HG02642 (cell line): ENCODE measurements at regions not wholly inside any gene's neighbourhood (a gene's known extent, or its start where the extent isn't known, plus 50 kb on each side); places are given as distances from the start of the nearest gene placed in this dataset.
"Not testable (repeated sequence)": the region's sequence is repeated elsewhere in the genome, so short reads cannot be mapped to it uniquely, and the experiment has no call there.

Experiments
- ATAC-seq: cut with Tn5 transposase; IDR thresholded peaks from one replicate; pipeline ENCODE4 v1.9.1; 2021; ENCODE audit warnings: mild to moderate bottlenecking; ENCODE audit not compliant: unreplicated experiment, poor library complexity

DNA sequence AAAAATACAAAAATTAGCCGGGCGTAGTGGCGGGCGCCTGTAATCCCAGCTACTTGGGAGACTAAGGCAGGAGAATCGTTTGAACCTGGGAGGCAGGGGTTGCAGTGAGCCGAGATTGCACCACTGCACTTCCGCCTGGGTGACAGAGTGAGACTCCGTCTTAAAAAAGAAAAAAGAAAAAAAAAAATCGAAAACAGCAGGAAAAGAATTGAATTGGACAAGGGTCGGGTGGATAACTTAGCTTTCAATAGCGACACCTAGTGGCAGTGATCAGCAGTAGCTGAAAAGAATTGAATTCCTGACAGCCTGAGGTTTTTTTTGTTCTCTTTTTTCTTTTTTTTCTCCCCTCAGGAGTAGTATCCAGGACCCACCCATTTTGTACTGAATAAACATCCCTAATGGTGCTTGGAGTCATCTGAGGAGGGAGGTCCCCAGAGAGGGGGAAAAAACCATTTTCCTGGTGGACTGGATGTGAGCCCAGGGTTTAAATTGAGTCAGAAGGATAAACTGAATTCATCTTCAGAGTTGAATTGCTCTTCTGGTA lies 55.1 kb downstream of the CYCS start:
- no peak for ATAC-seq

DNA sequence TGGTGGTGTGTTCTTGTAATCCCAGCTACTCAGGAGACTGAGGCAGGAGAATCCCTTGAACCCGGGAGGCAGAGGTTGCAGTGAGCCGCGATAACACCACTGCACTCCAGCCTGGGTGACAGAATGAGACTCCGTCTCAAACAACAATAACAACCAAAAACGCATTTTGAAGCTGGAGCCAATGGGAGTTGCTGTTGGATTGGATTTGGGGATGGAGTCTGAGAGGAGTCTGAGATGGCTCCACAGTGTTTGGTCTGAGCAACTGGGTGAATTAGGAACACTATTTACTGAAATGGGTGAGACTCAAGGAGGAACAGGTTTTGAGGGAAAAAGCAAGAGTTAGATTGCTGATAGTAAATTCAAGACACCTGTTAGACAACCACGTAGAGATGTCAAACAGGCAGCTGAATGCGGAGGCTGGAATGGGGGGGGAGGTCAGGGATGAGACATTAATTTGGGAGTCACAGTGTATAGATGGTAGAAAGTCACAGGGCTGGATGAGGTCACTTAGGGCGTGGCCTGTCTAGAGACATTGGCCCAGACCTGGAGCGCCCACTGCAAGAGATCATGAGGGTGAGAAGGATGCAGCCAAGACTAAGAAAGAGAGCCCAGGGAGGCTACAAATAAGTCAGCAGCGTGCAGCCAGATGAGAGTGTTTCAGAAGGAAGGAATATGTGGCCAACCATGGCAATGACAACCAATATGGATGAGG lies 56.4 kb downstream of the CYCS start:
- no peak for ATAC-seq

DNA sequence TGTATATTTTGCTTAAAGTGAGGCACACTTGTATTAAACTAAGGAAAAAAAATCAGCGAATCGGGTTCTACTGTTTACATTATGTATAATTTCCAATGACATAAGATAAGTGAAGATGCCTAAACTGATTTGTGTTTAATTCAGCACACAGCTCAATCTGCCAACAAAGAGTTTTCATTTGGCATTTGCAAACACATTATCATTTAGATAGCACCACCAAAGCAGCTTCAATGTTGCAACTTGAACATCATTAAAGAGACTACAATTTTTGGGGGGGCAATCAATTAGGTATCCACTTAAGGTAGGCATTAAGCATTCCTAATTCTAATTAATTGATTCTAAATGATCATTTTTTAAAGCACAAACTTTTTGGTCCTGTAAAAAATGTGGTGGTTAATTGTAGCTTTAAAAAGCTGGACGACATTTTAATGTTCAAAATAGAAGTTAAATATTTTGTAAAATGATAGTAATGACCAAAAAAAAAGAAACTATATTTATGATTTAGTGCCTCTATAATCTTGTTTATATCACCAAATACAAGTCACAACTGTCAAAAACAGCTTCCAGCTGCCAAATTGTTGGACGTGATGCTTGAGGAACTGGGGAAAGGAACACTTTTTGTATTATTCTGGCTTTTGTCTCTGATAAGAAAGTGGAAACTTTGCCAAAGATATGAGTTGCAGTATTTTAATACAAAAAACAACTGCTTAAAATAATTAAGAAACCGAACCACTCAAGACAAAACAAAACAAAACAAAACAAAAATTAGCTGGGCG lies 57.1 kb downstream of the CYCS start:
- no peak for ATAC-seq

DNA sequence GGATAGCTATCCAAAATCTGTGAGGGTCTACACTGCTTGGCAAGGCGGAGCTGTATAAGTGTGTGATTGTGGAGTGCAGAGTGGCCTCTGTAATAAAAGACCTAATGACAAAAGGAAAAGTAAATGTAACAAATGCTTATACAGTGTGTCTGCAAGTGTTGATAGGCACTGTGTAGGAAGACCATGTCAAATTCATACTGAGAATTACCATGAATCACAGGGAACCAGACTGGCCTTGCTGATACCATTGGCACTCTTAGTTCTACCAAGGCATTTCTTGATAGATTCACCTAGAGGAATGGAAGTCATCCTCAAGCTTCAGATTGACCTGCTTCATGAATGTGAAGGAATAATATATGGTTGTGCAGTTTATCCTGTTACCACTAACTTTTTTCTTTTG lies 58.8 kb downstream of the CYCS start:
- no peak for ATAC-seq

DNA sequence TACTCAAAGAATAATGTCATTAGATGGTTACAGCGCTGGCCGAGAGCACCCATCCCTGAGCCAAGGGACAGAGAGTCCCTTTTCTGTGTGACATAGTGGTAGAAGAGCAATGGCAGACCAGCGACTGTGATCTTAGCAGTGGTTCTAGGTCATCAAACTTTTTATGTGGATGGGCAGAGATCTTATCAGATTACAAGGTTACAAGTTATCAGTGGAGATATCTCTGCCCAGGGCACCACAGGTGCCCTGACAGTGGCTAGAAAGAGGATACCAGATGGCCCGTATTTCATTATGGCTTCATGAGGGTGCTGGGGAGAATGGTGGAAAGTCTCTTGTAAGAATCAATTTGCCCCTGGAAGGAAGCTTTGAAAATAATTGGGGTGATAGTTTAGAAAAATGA lies 62.7 kb downstream of the CYCS start:
- ATAC-seq = no peak

DNA sequence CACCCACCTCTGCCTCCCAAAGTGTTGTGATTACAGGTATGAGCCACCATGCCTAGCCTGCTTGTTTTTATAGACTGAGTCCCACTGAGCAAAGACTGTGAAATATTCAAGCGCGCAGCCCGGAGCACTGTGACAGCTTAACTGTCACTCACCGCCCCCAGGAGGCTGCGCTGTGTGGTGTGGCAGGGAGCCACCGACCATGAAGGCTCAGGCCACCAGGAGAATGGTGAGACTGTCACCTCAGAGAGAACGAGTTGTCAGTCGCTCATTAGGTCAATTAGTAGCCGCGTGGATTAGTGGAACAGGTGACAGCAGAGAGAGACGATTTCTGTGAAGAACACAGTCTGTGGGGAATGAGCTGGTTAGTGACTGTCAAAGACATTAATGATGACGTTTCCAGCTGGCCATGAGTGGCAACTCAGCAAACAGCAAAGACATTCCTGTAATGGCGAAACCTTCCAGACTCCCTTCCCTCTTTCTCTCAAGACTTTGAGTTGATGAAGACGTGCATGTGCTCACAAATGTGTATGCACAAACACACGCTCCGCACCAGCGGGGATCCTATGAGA lies 64.5 kb downstream of the CYCS start:
- ATAC-seq = no peak

DNA sequence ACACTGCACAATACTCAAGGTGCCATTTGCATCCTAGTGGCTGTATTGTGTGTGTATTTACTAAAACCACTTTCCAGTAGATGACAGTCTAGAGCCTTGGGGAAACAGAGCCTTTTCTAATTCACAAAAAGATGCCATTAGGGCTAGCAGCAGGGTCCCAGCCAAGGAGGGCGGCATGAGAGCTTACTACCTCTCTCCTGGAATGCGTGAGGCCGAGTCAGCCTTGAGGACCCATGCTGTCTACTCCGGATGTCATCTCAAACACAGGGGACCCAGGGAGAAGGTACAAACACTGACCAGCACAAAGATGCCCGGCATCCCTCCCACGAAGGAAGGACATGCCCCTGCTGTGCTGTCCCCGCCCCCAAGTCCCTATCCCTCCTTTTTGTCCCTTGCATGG lies 65.5 kb downstream of the CYCS start:
- ATAC-seq = no peak

DNA sequence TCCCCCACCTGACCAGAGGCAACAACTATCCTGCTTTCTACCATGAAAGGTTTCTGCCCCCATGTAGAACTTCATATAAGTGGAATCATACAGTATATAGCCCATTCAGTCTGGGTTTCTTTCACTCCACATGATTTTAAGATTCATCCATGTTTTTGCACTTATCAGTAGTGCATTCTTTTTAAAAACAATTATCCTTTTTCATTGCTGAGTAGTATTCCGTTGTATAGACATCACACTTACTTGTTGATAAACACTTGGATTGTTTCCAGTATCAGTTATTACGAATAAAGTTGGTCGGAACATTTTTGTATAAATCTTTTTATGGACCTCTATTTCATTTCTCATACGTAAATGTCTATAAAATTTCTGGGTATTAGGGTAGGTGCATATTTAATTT lies 68.7 kb downstream of the CYCS start:
- no peak for ATAC-seq

DNA sequence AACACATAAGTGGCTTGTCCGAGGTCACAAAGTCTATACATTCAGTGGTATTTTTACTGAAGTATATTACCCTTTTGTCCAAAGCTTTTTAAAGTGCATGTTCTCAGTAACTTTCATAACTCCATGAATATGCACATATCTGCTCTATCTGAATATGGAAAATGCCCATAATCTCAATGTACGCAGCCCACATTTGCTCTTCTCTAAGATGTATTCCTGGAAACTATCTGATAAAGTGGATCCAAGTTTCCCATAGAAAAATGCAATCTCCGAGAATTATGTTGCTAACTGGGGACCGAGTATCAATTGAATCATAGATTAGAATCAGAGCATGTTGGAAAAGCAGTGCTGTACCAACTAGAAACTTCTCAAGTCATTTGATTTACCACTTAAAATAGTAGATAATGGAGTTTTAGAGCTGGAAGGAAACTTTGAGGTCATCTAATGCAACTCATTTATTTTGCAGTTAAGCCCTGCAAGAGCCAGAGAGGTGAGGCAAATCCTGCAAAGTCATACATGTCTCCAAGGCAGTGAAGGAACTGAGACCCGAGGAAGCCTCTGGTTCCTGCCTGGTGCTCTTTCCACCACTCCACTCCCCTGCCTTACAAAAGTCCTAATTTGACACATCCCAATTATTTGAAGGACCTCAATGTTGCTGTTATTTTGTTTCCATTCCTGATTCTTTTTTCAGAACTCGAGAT lies 69.4 kb downstream of the CYCS start:
- ATAC-seq = no peak

DNA sequence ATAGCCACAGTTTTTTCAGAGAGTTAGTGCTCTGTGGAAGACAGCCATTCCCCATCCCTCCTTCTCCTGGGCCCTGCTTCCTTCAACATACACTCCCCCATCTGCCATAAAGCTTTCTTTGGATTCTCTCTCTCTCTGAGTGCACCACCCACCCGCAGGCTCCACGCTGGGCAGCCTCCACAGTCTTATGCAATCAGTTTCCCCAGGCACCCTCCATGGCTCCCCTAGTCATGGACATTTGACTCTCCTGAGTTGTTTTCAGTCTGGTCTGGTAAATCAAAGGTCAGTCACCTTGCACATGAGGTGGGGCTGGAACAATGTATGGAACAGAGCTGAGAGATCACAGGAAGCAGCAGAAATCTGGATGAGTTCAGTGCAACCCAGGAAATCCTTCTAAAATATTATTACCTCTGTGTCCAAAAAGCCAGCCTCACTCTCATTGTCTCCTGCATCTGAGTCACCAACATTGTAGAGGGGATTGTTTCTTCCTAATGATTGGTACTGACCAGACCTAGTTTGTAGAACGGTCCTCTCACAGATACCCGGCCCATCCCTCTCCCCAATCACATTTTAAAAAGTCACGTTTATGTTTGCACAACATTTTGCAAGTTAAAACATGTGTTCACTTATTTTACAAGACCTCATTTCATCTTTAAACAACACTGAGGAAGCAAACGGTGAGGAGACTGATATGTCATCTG lies 70.1 kb downstream of the CYCS start:
- no peak for ATAC-seq

DNA sequence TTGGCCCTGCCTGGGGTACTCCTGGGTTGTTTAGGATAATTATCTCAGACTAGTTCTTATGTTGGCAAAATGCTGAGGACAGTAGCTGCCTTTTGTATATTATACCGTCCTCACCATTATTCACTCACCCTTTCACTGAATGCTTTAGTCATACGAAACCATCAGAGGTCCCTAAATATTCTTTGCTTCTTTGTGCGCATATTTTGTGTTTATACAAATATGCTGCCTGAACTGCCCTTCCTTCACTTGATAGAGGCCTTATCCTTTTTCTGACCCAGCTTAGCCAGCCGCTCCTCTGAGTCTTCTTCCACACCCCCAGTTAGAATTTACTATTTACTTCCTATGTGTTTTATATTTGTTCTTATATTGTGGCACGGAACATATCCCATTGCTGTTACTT lies 70.2 kb upstream of the OSBPL3 start:
- no peak for ATAC-seq

DNA sequence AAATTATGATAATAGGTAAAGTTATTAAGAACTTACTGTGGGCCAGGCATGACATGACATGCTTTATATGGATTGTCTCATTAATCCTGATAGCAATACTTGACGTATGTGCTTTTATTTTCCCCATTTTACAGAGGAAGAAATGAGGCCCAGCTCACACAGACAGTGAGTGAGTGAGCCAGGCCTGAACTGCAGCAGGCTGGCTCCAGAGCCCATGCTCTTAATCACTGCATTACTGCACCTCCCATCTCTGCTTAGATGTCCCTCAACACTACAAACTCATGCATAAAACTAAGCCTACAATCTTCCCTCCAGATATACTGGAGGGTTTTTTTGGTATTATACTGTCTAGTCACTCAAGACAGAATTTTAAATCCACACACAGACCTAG lies 68.5 kb upstream of the OSBPL3 start:
- no peak for ATAC-seq

DNA sequence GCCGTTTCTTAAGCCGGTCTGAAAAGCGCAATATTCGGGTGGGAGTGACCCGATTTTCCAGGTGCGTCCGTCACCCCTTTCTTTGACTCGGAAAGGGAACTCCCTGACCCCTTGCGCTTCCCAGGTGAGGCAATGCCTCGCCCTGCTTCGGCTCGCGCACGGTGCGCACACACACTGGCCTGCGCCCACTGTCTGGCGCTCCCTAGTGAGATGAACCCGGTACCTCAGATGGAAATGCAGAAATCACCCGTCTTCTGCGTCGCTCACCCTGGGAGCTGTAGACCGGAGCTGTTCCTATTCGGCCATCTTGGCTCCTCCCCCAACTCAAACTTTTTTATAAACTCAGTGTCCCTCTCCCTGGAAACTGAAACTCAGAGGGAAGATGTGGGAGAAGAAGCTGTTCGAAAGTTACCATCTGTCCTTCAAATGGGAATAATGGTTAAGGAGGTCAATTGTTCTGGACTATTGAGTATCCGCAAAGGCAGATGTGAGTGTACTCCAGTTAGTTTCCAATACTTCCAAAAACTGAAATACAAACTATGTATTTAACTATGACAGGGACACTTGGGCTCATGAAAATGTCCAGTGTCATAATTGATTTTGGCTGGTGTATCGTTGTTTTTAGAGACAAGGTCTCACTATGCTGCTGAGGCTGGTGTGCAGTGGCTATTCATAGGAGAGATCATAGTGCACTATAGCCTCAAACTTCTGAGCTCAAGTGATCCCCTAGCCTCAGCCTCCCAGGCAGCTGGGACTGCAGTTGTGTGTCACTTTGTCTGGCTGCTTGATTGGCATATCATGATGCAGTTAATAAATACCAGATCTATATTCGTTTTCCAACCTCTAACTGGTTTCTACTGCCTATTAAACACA lies 67.8 kb upstream of the OSBPL3 start:
- ATAC-seq = not testable (repeated sequence)

DNA sequence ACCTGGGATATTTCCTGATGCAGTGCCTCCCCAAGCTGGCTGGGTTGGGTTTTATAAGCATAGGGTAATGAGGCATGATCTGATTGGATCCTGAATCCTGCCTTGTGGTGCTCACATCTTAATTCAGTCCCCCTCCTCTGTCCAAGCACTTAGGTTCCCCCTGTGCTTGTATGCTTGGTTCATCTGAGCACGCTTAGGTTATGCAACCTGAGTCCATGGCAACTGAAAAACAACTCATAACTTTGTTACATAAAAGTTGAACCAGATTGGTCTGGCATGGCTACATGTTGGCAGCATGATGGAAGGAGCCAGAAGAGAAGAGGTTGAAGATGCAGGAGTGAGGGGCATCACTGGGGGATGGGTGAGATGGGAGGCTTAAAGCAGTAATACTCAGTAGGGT lies 57.3 kb upstream of the OSBPL3 start:
- ATAC-seq = no peak

DNA sequence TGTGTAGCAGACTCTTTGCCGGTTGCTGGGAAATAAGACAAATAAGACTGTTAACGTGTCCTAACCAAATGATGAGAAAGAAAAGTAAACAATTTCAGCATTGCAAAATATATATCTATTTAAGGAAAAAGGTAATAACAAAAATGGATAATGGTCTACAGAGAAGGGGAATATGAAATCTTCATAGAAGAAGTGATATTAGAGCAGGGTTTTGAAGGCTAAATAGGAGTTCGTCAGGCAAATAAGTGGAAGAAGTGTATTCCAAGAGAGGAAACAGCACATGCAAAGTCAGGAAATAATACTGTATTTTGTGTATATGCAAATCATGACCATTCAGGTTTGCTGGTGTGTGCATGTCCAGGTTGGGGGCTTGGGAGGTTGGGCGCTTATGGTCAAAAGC lies 55.3 kb upstream of the OSBPL3 start:
- ATAC-seq = no peak

DNA sequence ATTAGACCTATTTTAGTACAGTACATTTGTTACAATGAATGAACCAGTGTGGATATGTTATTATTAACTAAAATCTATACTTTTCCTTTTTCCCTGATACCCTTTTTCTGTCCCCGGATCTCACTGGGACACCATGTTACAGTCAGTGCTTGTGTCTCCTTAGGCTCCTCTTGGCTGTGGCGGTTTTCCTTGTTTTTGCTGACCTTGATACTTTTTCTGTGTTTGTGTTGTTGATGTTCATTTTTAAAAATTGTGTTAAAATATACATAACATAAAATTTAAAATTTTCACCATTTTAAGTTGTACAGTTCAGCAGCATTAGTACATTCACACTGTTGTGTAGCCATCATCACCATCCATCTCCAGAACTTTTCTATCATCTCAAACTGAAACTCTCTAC lies 54.2 kb upstream of the OSBPL3 start:
- no peak for ATAC-seq

DNA sequence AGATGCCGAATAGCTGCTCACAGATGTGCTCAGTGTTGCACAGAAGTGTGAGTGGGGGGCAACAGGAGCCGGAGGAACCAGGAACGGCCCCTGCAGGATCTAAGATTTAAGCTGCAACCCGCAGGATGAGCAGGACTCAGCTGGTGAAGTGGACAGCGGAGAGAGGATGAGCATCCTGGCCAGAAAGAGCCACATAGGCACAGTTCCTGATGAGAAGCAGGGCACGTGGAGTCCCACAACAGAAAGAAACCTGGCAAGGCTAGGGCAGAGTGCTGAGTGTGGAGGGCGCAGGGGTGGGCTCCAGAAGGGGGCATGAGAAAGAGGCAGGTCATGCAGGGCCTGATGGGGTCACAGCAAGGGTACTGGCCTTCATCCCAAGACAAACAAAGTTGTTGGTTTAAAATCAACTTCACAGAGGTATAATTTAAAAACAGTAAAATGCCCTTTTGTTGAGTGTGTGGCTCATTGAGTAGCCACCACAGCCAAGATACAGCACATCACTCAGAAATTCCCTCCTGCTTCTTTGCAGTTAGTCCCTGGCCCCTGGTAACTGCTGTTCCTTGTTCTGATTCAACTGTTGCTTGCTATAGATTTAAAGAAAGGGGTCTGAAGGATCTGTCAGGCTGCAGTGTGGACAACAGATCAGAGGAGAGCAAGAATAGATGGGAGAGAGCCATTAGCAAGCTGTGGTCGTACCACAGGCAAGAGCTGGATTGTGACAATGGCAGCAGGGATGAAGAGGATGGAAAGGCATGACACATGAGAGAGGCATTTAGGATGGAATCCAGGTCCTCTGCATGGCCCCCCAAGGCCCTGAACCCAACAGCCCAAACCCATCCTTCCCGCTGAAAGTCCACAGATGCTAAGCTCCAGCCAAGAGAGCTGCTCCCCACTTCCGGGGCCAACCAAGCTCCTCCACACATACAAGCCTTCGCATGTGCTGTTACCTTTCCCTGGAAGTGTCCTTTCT lies 53.1 kb upstream of the OSBPL3 start:
- no peak for ATAC-seq

DNA sequence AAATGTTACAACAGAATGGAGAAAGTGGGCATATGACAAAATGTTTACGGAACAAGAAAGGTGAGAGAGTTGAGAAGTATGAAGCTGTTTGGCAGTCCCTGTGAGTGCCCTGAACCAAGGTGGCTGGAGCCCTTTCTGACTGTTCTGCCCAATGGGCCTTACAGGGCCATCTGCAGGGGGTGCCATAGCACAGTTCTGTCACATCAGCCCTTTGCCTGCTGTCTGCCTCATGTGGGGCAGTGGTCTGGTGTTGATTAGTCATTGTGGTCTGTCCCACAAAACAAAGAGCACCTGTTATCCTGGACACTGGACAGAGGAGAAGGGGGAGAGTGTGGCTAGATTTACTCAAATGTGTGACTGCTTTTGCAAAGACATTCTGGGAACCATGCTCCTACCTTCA lies 51.5 kb upstream of the OSBPL3 start:
- ATAC-seq = peak; percentile 48
